ENCODE measurements at regions not wholly inside any gene's neighbourhood (a gene's known extent, or its start where the extent isn't known, plus 50 kb on each side); places are given as distances from the start of the nearest gene placed in this dataset.

DNA sequence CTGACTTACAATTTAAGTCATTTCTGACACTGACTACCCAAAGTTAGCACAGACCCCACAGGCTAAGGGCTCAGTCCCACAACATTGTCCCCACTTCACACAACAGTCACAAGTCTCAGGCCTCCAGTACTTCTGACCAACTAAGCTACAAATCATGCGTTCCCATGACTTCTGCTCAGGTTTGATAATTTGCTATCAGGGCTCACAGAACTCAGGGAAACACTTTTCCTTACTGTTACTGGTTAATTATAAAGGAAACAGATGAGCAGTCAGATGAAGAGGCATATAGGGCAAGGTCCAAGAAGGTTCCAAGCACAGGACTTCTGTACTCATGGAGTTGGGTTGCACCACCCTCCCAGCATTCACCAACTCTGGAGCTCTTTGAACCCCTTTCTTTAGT lies 151.2 kb upstream of the TNR start:
- DNase-seq = no peak

DNA sequence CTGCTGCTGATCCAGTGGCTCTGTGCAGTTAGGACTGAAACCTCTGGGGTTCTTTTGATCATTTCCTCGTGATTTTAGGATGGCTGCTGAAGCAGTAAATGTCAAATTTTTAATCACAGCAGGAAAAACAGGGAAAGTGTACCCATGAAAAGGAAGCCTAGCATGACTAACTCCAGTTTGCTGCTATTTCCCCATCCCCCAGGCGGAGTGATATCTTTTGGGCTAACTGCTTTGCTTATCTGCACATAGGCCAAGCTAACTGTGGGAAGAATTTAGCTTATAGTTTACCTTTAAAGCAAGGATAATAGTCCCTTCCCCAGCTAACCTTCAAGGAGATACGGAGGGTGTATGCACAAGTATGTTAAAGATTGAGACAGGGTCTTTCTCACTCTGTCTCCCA lies 149.8 kb upstream of the TNR start:
- DNase-seq = no peak

DNA sequence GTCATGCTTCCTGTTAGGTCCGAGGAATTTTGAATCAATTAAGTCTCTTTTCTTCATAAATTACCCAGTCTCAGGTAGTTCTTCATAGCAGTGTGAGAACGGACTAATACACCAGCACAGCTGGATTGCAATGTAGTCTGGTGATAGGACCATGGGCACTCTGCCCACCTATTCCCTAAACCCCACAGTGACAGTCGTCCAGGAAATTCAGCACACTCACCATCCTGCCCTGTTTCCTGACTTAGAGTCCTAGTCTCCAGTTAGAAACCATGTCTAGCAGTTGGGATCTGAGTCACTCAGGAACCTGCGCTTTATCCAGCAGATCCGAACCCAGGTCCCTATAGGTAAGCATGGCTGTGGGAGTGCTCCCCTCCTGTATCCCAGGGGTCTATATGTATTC lies 149.3 kb upstream of the TNR start:
- DNase-seq = no peak

DNA sequence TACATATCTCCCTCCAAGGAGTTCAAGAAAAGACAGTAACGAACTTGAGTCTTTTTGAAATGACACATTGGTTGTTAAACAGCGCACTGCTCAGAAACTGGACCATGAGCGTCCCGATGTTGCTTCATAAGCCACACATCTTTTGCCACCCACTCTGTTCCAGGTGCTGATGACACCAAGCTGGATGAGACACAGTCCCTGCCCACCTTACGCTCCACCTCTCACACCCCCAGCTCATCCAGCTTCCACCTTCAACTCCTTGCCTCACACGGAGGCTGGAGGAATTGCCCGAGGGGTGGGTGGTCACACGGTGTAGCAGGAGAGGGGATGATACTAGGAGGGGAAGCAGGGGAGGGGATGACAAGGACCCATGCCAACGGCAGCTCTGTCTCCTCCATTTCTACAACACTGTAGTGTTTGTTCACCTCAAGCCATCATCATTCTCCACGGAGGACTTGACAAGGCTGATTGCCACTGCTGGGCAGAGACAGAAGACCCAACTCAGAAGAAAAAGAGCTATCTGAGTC lies 148.5 kb upstream of the TNR start:
- no peak for DNase-seq

DNA sequence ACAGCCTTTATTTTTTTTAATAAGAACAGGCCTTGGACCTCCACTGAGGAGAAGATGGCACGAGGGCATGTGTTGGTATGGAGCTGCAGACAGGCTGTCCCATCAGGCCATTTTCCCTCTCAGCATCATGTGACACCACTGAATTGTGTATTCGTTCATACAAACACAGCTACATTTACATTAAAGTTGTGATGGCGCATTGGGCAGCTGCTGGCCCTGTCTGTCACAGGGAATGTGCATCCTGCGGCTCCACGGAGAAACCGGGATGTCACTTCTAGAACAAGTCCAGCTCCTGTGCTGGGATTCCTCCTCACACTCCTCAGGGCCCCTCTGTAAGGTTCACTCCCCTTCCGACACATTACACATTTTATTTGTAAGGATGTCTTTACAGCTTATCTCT lies 147.6 kb upstream of the TNR start:
- DNase-seq = no peak

DNA sequence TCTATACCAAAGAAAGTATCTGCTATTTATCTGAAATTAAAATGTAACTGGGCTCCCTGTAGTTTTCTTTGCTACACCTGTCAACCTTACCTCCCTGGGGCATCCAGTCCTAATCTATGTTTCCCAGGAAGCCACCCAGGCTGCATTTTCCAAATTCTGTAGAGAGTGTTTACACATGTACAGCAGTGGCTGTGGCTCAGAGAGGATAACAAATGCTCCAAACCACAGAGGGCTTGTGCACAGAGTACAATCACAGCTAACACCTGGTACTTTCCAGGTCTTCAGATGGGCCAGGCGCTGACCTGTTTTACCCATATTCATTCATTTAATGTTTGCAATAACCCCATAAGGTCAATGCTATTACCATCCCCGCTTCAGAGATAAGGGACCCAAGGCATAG lies 146.5 kb upstream of the TNR start:
- DNase-seq = no peak

DNA sequence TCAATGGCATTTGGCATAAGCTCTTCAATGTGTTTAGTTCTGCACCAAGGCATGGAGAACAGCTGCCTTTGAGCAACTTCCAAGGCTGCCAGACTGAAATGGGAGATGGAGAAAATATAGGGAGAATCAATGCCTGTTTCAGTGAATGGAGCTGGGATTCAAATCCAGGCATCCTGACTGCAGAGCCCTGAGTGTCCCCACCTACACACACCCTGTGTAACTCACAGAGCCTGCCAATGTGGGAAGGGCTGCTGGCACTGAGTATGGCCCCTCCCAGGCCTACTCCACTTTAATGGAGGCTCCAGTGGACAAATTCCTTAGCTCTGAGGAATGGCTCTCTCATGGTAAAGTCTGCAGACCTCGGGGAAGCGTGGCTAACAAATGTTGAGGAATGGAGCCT lies 145.6 kb upstream of the TNR start:
- no peak for DNase-seq

DNA sequence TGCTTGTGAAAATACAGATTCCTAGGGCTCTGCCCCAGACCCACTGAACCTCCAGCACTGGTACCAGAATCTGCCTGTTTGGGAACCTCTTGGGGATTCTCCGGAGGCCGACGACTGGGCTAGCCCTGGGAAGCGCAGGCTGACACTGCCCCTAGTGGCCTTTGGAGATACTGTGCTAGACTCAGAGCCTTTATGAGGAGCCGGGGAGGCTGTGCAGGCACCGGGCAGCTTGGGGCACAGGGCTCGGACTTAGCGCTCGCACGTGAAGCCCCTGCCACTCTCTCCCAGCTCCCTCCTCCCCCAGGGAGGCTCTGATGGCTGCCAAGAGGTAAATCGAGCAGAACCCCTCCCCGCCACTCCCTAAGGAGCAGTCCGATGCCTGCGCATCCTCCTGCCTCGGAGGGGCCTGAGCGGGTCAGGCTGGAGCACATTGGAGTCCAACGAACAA lies 144.6 kb upstream of the TNR start:
- DNase-seq = peak; percentile 26 to 28

DNA sequence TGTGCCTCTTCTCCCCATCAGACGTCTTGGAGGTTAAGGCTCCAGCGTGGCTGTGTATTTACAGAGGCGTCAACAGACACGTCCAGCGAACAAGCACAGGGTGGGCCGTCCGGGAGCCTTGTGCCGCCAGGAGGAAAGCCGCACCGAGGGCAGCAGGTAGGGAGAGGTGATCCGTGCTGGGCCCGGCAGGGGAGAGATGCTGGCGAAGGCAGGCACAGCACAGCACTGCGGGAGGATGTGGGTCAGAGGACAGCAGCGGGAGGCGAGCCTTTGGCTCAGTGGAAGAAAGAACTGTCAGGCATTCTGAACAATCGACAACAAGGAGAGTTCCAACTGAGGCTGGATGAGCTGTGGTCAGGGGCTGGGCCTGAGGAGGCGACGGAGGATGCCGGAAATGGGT lies 144.1 kb upstream of the TNR start:
- DNase-seq = no peak

DNA sequence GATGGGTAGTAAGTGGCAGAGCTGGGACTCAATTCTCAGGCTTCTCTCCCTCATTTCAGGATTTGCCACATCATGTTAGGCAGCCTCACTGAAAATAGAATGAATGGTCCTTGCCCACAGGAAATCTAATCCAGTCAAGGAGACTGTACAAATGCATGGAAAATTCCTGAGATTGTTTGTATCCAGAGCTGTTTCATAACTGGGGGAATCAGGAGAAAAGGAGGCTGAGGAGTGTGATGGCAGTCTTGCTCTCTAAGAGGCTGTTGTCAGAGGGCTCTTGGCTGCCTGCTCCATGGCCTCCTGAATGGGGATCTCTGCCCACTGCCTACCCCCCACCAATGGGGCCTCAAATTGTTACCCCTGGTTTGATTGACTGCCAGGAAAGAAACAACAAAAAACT lies 141.9 kb upstream of the TNR start:
- no peak for DNase-seq

DNA sequence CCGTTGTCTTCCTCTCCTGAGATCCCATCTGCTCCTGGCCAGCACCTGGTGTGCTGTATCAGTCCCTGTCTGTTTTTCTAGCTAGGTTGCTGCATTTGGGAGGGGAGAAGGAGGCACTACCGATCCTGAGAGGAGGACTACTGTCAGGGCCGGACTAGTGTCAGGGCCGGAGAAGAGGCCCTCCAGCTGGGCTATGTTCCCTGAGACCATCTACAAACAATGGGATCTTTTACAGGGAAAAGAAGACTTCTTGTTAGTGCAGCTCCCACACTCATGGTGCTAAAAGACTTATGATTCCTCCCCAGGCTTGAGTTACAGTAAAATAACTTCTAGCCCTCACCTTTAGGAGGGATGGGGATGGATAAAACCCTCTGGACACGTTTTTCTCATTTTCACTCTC lies 141.0 kb upstream of the TNR start:
- no peak for DNase-seq

DNA sequence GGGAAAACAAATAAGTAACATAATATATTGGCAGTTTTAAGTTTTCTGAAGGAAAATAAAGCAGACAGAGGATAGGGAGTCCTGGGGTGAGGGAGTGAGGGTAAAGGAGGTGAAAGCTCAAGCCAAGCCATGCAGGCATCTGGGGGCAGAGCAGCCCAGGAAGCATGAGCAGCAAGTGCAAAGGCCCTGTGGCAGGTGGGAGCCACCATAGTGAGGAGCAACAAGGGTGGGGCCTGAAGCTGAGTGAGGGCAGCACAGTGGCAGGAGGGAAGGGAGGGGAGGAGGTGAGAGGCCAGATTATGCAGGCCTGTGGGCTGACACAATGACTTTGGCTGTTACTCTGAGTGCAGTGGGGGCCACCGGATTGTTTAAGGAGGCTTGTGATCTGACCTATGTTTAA lies 138.8 kb upstream of the TNR start:
- DNase-seq = no peak

DNA sequence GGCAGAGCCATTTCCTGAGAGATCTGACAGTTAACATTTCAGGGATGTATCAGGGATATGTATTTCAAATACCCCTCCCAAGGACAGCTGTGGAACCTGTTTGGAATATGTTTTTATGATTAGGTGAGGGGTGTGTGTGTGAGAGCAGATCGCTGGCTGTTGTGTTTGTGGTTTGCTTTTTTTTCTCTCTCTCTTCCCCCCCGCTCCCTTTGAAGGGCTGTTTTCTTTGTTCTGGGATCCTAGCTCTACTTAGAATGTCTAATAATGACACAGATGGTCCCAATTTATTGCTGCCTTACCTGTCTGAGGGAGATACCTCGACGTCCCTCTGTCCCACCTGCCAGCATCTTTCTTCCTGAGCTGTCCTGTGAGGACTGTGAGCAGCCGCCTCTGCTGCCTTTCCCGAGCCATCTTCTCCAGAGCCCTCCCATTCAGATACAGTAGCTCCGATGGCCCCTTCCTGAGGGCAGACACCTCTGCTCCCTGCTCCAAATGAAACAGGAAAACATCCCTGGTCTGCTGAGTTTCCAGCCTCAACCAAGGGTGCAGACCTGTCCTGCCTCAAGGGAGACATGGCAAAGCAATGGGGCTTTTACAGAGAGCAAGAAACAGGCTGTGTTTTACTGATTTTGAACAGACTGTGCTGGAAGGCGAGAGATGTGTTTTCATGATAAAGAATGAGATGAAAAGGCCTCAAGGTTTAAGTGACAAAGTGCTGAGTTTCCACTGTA lies 138.0 kb upstream of the TNR start:
- DNase-seq = no peak

DNA sequence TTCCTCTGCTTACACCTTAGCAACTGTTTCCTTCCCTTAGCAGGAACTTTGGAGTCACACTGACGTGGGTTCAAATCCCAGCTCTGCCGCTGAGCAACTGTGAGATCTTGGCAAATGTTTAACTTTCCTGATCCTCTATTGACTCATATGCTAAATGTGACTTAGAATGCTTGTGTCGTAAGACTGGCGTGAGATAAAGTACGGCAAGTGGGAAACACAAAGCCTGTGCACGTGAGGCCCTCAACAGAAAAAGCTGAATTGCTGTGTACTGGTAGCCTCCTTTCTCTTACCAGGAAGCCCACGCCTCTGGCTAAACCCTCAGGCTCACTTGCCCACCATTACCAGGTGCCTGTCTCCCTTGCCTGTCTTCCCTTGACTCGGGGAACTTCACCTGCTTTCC lies 135.4 kb upstream of the TNR start:
- DNase-seq = no peak

DNA sequence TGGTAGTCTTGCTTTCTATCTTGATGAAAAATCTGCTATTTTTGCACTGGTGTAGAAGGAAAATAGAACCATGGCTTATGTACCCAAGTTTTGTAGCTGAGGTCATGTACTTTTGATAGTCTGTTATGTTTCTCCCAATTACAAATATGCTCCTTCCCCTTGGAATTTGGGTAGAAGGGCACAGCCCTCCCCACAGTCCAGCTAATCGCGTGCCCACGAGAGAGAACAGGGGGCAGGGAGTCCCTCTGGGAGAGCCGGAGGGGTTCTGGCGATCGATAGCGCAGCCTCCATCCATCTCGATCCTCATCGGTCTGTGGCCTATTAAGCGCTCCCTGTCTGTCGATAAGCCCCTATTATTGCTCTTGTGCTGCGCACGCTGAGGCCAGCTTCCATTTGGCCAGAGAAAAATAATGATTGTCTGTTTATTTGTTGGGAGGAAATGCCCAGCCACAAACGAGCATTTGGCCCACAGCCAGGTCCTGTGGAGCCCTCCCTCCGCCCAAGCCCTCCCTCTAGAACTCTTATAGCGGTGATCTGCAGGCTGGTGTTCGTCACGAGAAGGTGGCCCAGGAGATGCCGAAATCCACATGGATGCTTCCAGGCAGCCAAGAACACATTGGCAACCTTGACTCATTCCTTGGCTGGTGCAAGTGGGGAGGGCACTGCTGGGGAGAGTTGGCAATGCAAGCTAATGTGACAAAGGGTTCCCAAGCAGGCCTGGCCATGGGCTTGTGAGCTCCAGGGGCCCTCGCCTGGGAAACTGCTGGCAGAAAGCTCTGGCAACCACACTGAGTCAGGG lies 134.7 kb upstream of the TNR start:
- no peak for DNase-seq

DNA sequence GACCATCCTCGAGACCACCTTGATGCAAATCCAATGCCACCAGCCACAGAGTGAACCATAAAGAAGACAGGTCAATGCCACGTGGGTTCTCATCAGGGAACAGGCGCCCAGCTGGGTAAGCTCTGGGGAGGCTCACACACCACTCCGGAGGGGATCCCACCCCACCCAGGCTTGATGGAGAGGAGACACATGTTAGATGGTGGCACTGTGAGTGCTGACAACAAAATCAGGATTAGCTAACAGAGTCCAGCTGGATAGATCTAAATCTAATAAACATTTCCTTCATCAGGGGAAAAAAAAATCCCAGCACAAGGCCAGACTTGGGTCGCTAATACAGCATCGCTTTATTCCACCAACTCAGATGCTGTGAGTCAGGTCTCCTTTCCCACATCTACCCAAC lies 132.2 kb upstream of the TNR start:
- no peak for DNase-seq

DNA sequence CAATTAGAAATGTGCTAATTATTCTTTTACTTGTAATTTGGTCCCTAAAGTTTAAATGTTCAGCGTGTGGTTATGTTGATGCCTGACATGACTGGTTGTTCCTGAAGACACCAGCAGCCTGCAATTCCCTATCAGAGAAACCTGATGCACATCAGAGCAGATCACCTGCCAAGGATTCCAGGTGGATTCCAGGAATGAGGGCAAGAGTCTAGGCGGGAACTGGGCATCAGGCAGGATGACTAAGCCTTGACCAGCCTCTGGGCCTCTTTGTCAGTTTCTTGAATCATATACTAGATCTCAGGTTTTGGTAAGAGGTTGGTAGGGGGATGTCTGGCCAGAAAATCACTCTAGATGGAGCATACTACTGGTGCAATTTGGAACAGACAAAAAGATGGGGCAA lies 130.7 kb upstream of the TNR start:
- no peak for DNase-seq

DNA sequence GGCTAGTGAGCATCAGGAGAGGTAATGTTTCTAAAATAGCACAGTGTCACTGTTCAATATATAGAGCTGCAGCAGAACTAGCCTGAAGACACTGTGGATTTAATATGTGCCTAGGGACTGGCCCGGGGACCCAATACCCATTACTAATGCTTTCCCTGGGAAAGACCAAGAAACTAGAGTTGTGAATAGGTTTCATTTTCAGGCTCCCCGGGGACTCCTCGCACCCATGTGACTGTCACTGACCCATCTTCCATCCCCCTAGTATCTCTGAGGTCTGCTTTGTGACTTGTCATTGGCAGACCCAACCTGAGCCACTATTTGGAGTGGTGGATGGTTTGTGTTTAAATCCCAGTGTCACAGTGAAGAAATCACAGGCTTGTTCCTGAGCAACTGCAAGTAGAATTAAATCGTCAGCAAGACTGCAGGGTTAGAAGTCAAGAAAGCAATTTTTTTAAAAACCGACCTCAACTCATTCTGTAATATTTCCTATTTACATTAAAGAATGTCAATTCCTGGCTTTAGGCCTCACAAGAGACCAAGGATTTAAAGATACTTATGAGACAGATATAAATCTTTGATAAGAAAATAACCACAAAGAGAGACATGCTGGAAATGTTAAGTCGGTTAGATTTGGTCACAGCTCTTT lies 130.0 kb upstream of the TNR start:
- no peak for DNase-seq

DNA sequence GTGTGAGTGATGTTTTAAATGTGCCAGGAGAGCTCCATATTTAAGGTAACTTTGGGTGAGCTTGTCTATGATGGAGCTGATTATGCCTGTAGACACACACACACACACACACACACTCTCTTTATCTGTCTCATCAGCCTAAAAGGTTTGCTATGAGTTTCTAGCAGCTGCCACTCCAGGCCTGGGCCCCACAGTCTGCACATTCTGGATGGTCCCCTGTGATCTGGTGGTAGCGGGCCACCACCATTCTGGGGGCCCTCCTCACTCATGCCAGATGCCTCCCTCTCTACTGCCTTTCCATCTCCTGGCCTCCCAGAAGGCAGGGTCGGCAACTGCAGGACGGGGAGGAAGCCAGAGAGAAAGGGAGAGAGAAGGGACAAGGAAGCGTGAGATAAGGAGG lies 129.2 kb upstream of the TNR start:
- no peak for DNase-seq

DNA sequence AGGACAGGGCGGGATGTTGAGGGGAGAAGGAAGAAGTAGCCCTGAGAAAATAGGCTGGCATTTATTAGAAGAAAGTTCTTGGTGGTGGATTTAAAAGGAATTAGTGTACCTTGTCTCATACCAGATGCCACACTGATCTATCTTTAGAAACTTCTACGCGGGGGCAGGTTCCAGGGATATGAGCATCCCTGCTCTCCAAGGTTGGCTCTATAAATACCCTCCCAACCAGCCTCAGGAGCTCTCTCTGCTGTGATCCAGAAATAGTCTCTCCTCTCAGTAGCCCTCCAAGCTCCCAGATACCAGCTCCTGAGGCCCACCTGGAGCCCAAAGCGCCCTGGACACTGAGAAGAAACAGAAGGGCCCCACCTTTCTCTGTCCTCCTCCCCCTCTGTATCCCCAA lies 128.3 kb upstream of the TNR start:
- no peak for DNase-seq

DNA sequence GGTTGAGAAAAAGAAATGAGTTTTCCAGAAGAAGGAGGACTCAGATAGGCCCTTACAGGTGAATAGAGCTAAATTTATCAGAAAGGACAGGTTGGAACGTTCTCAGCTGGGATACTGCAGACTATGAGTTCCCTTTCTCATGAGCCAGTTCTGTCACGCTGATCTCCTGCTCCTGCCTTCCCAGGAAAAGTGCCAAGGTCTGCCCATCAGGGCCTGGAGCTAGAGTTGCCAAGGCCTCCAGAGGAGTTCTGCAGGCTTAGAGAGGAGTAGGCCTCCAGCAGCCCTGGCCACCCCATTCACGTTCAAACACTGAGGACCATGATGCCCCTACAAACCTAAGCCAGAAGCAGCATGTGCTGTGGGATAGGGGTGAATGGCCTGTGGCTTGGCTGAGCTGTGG lies 126.8 kb upstream of the TNR start:
- DNase-seq = no peak

DNA sequence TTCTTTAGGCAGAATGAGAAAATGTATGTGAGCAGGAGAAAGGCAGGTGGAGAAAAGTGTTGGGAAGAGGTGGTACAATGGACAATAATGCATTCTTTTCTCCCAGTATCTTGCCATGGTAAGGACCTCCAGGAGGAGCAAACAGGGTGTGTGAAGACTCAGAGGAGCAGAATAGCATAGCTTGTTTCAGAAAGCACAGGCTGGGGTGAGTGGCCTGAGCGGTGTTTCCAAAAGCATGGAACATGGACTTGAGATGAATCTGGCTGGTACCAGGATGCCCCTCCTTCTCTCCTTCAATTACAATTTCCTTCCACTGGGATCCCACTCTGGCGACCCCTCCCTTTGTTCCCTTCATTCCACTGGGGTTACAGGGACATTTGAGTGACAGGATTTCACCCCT lies 123.4 kb upstream of the TNR start:
- DNase-seq = no peak

DNA sequence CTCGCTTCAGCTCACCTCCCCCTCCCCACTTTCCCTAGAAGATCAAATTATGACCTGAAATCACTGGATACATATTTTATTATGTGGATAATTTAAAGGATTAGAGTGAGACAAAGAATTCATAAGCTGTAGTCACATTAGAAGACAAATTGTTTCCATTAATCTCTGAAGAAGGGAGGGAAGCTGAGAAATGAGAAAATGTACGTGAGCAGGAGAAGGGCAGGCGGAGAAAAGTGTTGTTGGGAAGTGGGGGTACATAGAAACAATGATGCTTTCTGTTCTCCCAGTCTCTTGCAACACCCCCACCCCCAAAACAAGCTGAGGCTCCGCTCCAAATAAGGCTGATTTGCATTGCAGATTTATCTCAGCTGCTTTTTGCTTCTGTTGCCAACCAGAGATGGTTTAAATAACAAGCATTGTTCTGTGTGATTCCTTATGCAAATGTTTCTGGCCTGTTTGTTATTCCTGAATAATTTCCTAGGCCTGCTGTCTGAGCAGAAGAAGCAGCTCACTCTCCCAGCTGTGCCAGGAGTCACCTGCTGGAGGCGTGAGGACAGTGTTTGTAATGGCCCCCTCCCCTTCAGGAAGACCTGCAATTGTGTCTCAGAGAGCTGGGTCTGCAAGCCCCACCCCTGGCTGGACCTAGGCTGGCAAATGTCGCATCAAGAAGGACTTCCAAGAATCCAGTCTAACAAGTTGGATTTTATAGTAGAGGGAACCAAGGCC lies 121.8 kb upstream of the TNR start:
- DNase-seq = no peak

Measured in stimulated activated CD4-positive, alpha-beta T cell treated with anti-CD3 and anti-CD28 coated beads, Interleukin-2, amount 100 ng/mL, for 24 hours (primary cell).